Stomach (tissue), 8 donors: ENCODE measurements at regions not wholly inside any gene's neighbourhood (a gene's known extent, or its start where the extent isn't known, plus 50 kb on each side); places are given as distances from the start of the nearest gene placed in this dataset.
A peak's percentile ranks its signal among the peaks of the same experiment; 100 is the strongest.

Source experiments
- DNase-seq, 2 donors: peaks; one replicate each; pipeline versions ENCODE4 v3.0.0 to v3.0.0-alpha.2; 2013 to 2019
- H3K27ac ChIP-seq, 5 donors: fragments of 200-600 bp in 4 of 5; sonication (generic) in 4 of 5; one replicate each; pipeline ENCODE4 v1.5.1; 2013 to 2019; ENCODE audit warnings: mild to moderate bottlenecking in 1 of 5, moderate library complexity in 1 of 5
- H3K27me3 ChIP-seq, 3 donors: fragments of 200-600 bp; sonication (generic); one replicate each; pipeline ENCODE4 v1.5.1; 2017 to 2019; ENCODE audit warnings: mixed run types in 1 of 3
- H3K36me3 ChIP-seq, 4 donors: fragments of 200-600 bp; sonication (generic); 1 replicate in 3 of 4; 2 replicates in 1 of 4; pipeline ENCODE4 v1.5.1; 2016 to 2019
- H3K4me1 ChIP-seq, 4 donors: fragments of 200-600 bp; sonication (generic); one replicate each; pipeline ENCODE4 v1.5.1; 2016 to 2019
- H3K4me3 ChIP-seq, 4 donors: fragments of 200-600 bp; sonication (generic) in 3 of 4; one replicate each; pipeline ENCODE4 v1.5.1; 2016 to 2019; ENCODE audit warnings: mild to moderate bottlenecking in 1 of 4
- H3K9me3 ChIP-seq, 4 donors: fragments of 200-600 bp; sonication (generic); one replicate each; pipeline ENCODE4 v1.5.1; 2016 to 2019
- CTCF ChIP-seq, 7 experiments: fragments of 450-650 bp in 4 of 7; fragments of 200-600 bp in 3 of 7; sonication (generic) in 3 of 7; IDR thresholded peaks; one replicate each; pipeline ENCODE4 v1.5.1; 2016 to 2019; ENCODE audit warnings: antibody characterized with exemption in 7 of 7, control low read depth in 2 of 7, mild to moderate bottlenecking in 1 of 7
- EP300 ChIP-seq: sonication (generic); formaldehyde crosslinking; IDR thresholded peaks from one replicate; pipeline ENCODE4 v1.6.1; 2017; ENCODE audit warnings: antibody characterized with exemption
- POLR2A ChIP-seq, 4 donors: fragments of 450-650 bp; IDR thresholded peaks; one replicate each; pipeline ENCODE4 v1.6.1; 2016; ENCODE audit warnings: antibody characterized with exemption in 4 of 4, control low read depth in 2 of 4, mild to moderate bottlenecking in 1 of 4, moderate library complexity in 1 of 4
- POLR2AphosphoS5 ChIP-seq, 3 donors: sonication (generic); formaldehyde crosslinking; IDR thresholded peaks; one replicate each; pipeline ENCODE4 v1.6.1; 2016; ENCODE audit warnings: antibody characterized with exemption in 3 of 3
- WGBS, 5 donors: extraction: QIAGEN DNeasy Blood & Tissue Kit in 3 of 5; methylation state at CpG; one replicate each; pipeline versions ENCODE4 v1.1.5 to v1.1.7; 2013 to 2018; 5-methylcytosine and 5-hydroxymethylcytosine counted together
- intact Hi-C: fragments of 100-400 bp; cut with DNase I; formaldehyde crosslinking; loops from one replicate; pipeline ENCODE4 v1.15.1; 2023; ENCODE audit warnings: low total_unique reads
- donor health status: healthy with polysubstance abuse.
- donor health status: Bipolar disorder and iron deficiency.
- donor health status: healthy.

DNA sequence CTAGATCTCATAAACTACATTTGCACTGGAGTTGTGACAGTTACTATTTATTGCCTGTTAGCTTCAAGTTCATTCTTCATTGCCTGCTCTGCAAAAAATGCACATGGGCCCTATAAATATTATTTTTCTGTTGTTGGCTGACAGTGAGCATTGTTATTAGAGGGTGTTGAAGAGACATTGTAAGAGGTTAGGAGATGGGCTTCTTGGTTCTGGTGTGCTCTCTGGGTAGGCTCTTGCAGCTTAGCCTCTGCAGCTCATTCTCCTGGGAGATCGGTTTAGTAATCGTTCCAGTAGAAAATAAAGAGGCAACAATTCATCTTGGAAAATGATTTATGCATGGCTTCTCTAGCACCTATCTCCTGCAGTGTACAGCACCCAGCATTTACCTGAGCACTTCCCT lies 113.8 kb upstream of the SCN7A start:
- H3K36me3 ChIP-seq: no peaks in the 10 kb centered on the region
- TF ChIP-seq CTCF (IDR thresholded peaks at IDR 0.05) (no peak), POLR2A (IDR thresholded peaks at IDR 0.05) (no peak), EP300 (no peak), POLR2AphosphoS5 (IDR thresholded peaks at IDR 0.05) (no peak)
- no peaks in the 10 kb centered on the region for H3K9me3 ChIP-seq
- WGBS, 5 donors: 85 to 97% (median 93%) methylated on average over 2 of the region's 2 CpGs
- H3K4me1 ChIP-seq: no peaks in the 10 kb centered on the region
- H3K4me3 ChIP-seq: no peak overlapping the region
- no peak overlapping the region for H3K27ac ChIP-seq
- no peak for DNase-seq
- intact Hi-C loops: no loop called here
- H3K27me3 ChIP-seq: peaks cover 0 to 5% (median 0%) of the 10 kb centered on the region in 3 donors

DNA sequence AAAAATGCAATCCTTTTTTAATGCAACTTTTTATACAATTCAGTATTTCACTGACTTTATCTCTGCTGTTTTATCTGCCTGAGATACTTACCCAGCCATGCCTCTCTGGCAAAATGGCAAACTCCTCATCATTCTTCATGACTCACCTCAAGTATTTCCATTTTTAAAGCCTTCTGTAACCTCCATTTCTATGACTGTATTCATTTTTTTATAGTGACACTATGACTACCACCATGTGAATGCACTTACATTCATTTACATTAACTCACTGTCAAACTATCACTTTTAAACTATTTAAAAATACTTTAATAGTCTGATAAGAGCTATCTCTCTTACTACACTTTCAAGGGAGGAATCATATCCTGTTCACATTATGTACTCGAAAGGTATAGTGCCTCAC lies 99.4 kb upstream of the SCN7A start:
- WGBS, 5 donors: 77 to 98% (median 88%) methylated on average over 1 of the region's 1 CpG
- no peak for TF ChIP-seq CTCF (IDR thresholded peaks at IDR 0.05)
- no peak for TF ChIP-seq POLR2AphosphoS5 (IDR thresholded peaks at IDR 0.05)
- Histone ChIP-seq H3K36me3 (no peaks in the 10 kb centered on the region), H3K27me3 (no peaks in the 10 kb centered on the region), H3K9me3 (peaks cover 0 to 19% (median 10%) of the 10 kb centered on the region in 4 donors), H3K27ac (no peak overlapping the region), H3K4me3 (no peak overlapping the region), H3K4me1 (no peaks in the 10 kb centered on the region)
- intact Hi-C loops: no loop called here
- DNase-seq: no peak

DNA sequence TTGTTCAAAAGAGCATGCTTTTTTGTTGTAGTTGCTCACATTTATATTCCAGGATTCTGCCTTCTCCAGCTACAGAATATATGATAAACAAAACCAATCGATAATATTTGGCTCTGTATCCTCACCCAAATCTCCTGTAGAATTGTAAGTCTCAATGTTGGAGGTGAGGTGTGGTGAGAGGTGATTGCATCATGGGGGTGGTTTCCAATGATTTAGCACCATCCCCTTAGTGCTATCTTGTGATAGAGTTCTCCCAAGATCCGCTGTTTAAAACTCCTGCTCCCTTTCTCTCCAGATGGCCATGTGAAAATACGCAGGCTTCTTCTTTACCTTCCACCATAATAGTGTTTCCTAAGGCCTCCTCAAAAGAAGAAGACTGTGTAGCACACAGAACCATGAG lies 98.7 kb upstream of the SCN7A start:
- intact Hi-C loops: no loop called here
- Histone ChIP-seq H3K4me1 (no peaks in the 10 kb centered on the region), H3K27me3 (no peaks in the 10 kb centered on the region), H3K9me3 (peaks cover 0 to 14% (median 5%) of the 10 kb centered on the region in 4 donors), H3K36me3 (no peaks in the 10 kb centered on the region), H3K4me3 (no peak overlapping the region), H3K27ac (no peak overlapping the region)
- no peak for DNase-seq
- TF ChIP-seq POLR2A (IDR thresholded peaks at IDR 0.05): no peak
- no peak for TF ChIP-seq POLR2AphosphoS5 (IDR thresholded peaks at IDR 0.05)
- TF ChIP-seq EP300: no peak
- TF ChIP-seq CTCF (IDR thresholded peaks at IDR 0.05): no peak
- WGBS, 5 donors: 84 to 97% (median 91%) methylated on average over 3 of the region's 3 CpGs

DNA sequence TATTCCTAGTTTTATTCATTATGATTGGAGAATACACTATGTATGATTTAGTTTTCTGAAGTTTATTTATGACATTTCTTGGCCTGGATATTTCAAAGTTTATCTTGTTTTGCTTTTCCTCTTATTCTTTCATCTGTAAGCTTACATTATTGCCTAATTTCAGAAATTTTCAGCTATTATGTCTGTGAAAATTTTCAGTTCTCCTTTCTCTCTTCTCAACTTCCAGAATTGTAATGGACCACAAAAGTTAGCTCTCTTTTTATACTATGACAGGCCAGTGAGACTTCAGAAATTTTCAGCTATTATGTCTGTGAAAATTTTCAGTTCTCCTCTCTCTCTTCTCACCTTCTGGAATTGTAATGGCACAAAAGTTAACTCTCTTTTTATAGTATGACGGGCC lies 97.2 kb upstream of the SCN7A start:
- Histone ChIP-seq H3K4me1 (no peaks in the 10 kb centered on the region), H3K27ac (no peak overlapping the region), H3K9me3 (no peaks in the 10 kb centered on the region), H3K27me3 (no peaks in the 10 kb centered on the region), H3K4me3 (no peak overlapping the region), H3K36me3 (no peaks in the 10 kb centered on the region)
- DNase-seq: no peak
- 0% methylated on average over 1 of the region's 1 CpG for WGBS, 5 donors
- TF ChIP-seq EP300 (no peak), POLR2A (IDR thresholded peaks at IDR 0.05) (no peak), CTCF (IDR thresholded peaks at IDR 0.05) (no peak), POLR2AphosphoS5 (IDR thresholded peaks at IDR 0.05) (no peak)
- intact Hi-C loops: no loop called here

- intact Hi-C loops: no loop called here
- H3K4me1 ChIP-seq: no peaks in the 10 kb centered on the region
- peak in 1 of 2 donors; percentile 10 for DNase-seq
- H3K9me3 ChIP-seq: no peaks in the 10 kb centered on the region
- H3K27me3 ChIP-seq: no peaks in the 10 kb centered on the region
- H3K27ac ChIP-seq: no peak overlapping the region
- 20 to 53% (median 26%) methylated on average over 3 of the region's 3 CpGs for WGBS, 5 donors
- no peak for TF ChIP-seq POLR2AphosphoS5 (IDR thresholded peaks at IDR 0.05)
- no peak for TF ChIP-seq CTCF (IDR thresholded peaks at IDR 0.05)
- no peak for TF ChIP-seq POLR2A (IDR thresholded peaks at IDR 0.05)
- no peak for TF ChIP-seq EP300
- H3K36me3 ChIP-seq: no peaks in the 10 kb centered on the region
- H3K4me3 ChIP-seq: no peak overlapping the region
These were observed 79.3 kb upstream of the SCN7A start for GRCh38 chr2:166573391-166573790.
